HEK293 (cell line): ENCODE measurements at regions not wholly inside any gene's neighbourhood (a gene's known extent, or its start where the extent isn't known, plus 50 kb on each side); places are given as distances from the start of the nearest gene placed in this dataset.

ENCODE experiments used
- CTCF ChIA-PET: fragments of 350-600 bp; formaldehyde crosslinking; extraction: SDS; loops from one replicate; lab custom pipeline; 2021; ENCODE audit warnings: antibody characterized with exemption; lab: Yijun Ruan, JAX
- POLR2A ChIA-PET: fragments of 300-600 bp; formaldehyde crosslinking; extraction: SDS; loops from one replicate; lab custom pipeline; 2020; ENCODE audit warnings: antibody characterized with exemption, inconsistent platforms; lab: Yijun Ruan, JAX
- H3K27ac ChIP-seq: fragments of 200-500 bp; sonication (Bioruptor generic); 2 replicates; pipeline ENCODE4 v1.5.1; 2014; ENCODE audit warnings: low read depth, low read length, control low read depth, inconsistent platforms; ENCODE audit errors: extremely low read depth
- H3K36me3 ChIP-seq, 2 experiments: fragments of 200-500 bp in 1 of 2; sonication (Bioruptor generic) in 1 of 2; 1 replicate in 1 of 2; 2 replicates in 1 of 2; pipeline ENCODE4 v1.5.1; 2014 to 2017; ENCODE audit warnings: inconsistent platforms in 2 of 2, low read length in 2 of 2; ENCODE audit not compliant: control insufficient read depth in 2 of 2, insufficient read depth in 1 of 2
- H3K4me1 ChIP-seq: fragments of 200-500 bp; sonication (Bioruptor generic); 2 replicates; pipeline ENCODE4 v1.5.1; 2014; ENCODE audit warnings: mild to moderate bottlenecking, low read length, inconsistent platforms; ENCODE audit not compliant: control insufficient read depth, insufficient read depth
- H3K4me3 ChIP-seq: 2 replicates; pipeline ENCODE4 v1.5.1; 2011; ENCODE audit warnings: low read depth, mild to moderate bottlenecking, control low read depth, low read length, moderate library complexity
- H3K9me3 ChIP-seq: fragments of 200-500 bp; sonication (Bioruptor generic); 2 replicates; pipeline ENCODE4 v1.5.1; 2014; ENCODE audit warnings: low read depth, low read length, inconsistent platforms; ENCODE audit not compliant: control insufficient read depth, insufficient read depth
- BCL11B ChIP-seq: fragments of 450-650 bp; formaldehyde crosslinking; IDR thresholded peaks from 2 replicates; pipeline ENCODE4 v1.5.1; 2016; ENCODE audit warnings: low read depth, missing biosample characterization, missing genetic modification characterization
- HOXA7 ChIP-seq: sonication (generic); formaldehyde crosslinking; IDR thresholded peaks from 2 replicates; pipeline ENCODE4 v1.8.1; 2022; ENCODE audit warnings: missing genetic modification reagents, borderline replicate concordance
- KLF10 ChIP-seq: fragments of 450-650 bp; IDR thresholded peaks from 2 replicates; pipeline ENCODE4 v1.5.1; 2018; ENCODE audit warnings: missing biosample characterization, mild to moderate bottlenecking, missing genetic modification characterization
- KLF8 ChIP-seq: fragments of 450-650 bp; formaldehyde crosslinking; IDR thresholded peaks from 2 replicates; pipeline ENCODE4 v1.5.1; 2016; ENCODE audit warnings: missing biosample characterization, missing genetic modification characterization
- REPIN1 ChIP-seq: fragments of 450-650 bp; formaldehyde crosslinking; IDR thresholded peaks from 2 replicates; pipeline ENCODE4 v1.5.1; 2017; ENCODE audit warnings: missing biosample characterization, missing genetic modification characterization, low read depth
- SCRT1 ChIP-seq: fragments of 450-650 bp; formaldehyde crosslinking; IDR thresholded peaks from 2 replicates; pipeline ENCODE4 v1.5.1; 2016; ENCODE audit warnings: missing biosample characterization, missing genetic modification characterization, borderline replicate concordance
- SP3 ChIP-seq: fragments of 450-650 bp; formaldehyde crosslinking; IDR thresholded peaks from 2 replicates; pipeline ENCODE4 v1.5.1; 2016; ENCODE audit warnings: missing biosample characterization, missing genetic modification characterization
- ZBTB48 ChIP-seq: fragments of 450-650 bp; formaldehyde crosslinking; IDR thresholded peaks from 2 replicates; pipeline ENCODE4 v1.5.1; 2016; ENCODE audit warnings: missing biosample characterization, missing genetic modification characterization
- ZNF132 ChIP-seq: fragments of 450-650 bp; formaldehyde crosslinking; IDR thresholded peaks from 2 replicates; pipeline ENCODE4 v1.5.1; 2017; ENCODE audit warnings: missing biosample characterization, missing genetic modification characterization, borderline replicate concordance
- ZNF214 ChIP-seq: fragments of 450-650 bp; formaldehyde crosslinking; IDR thresholded peaks from 2 replicates; pipeline ENCODE4 v1.5.1; 2017; ENCODE audit warnings: missing biosample characterization, mild to moderate bottlenecking, missing genetic modification characterization, borderline replicate concordance
- ZNF292 ChIP-seq: fragments of 450-650 bp; formaldehyde crosslinking; IDR thresholded peaks from 2 replicates; pipeline ENCODE4 v1.5.1; 2016; ENCODE audit warnings: low read depth, missing biosample characterization, missing genetic modification characterization, borderline replicate concordance
- ZNF354C ChIP-seq: fragments of 450-650 bp; formaldehyde crosslinking; IDR thresholded peaks from 2 replicates; pipeline ENCODE4 v1.5.1; 2016; ENCODE audit warnings: missing biosample characterization, missing genetic modification characterization, low read depth, borderline replicate concordance
- ZNF423 ChIP-seq: fragments of 450-650 bp; formaldehyde crosslinking; IDR thresholded peaks from 2 replicates; pipeline ENCODE4 v1.5.1; 2016; ENCODE audit warnings: missing biosample characterization, missing genetic modification characterization
- ZNF654 ChIP-seq: fragments of 450-650 bp; formaldehyde crosslinking; IDR thresholded peaks from 2 replicates; pipeline ENCODE4 v1.5.1; 2016; ENCODE audit warnings: low read depth, missing biosample characterization, missing genetic modification characterization
- ZNF660 ChIP-seq: fragments of 450-650 bp; IDR thresholded peaks from 2 replicates; pipeline ENCODE4 v1.5.1; 2018; ENCODE audit warnings: missing biosample characterization, mild to moderate bottlenecking, missing genetic modification characterization
- ZNF707 ChIP-seq: fragments of 450-650 bp; formaldehyde crosslinking; IDR thresholded peaks from 2 replicates; pipeline ENCODE4 v1.5.1; 2016; ENCODE audit warnings: missing biosample characterization, missing genetic modification characterization
- TF ChIP-seq, protein P1 (sequence below): fragments of 450-650 bp; formaldehyde crosslinking; IDR thresholded peaks from 2 replicates; pipeline ENCODE4 v1.5.1; 2017; ENCODE audit warnings: missing biosample characterization, missing genetic modification characterization
- TF ChIP-seq, protein P2 (sequence below): fragments of 450-650 bp; formaldehyde crosslinking; IDR thresholded peaks from 2 replicates; pipeline ENCODE4 v1.5.1; 2016; ENCODE audit warnings: missing biosample characterization, missing genetic modification characterization
- TF ChIP-seq, protein P3 (sequence below): fragments of 450-650 bp; formaldehyde crosslinking; IDR thresholded peaks from 2 replicates; pipeline ENCODE4 v1.5.1; 2016; ENCODE audit warnings: missing biosample characterization, missing genetic modification characterization, borderline replicate concordance
- TF ChIP-seq, protein P4 (sequence below): fragments of 450-650 bp; formaldehyde crosslinking; IDR thresholded peaks from 2 replicates; pipeline ENCODE4 v1.5.1; 2016; ENCODE audit warnings: missing biosample characterization, missing genetic modification characterization, low read depth
- TF ChIP-seq, protein P5 (sequence below): fragments of 450-650 bp; formaldehyde crosslinking; optimal IDR thresholded peaks from 2 replicates; pipeline ENCODE3; 2016; ENCODE audit warnings: missing biosample characterization, mild to moderate bottlenecking, missing genetic modification characterization
- TF ChIP-seq, protein P6 (sequence below): fragments of 450-650 bp; formaldehyde crosslinking; IDR thresholded peaks from 2 replicates; pipeline ENCODE4 v1.5.1; 2017; ENCODE audit warnings: missing biosample characterization, missing genetic modification characterization

DNA sequence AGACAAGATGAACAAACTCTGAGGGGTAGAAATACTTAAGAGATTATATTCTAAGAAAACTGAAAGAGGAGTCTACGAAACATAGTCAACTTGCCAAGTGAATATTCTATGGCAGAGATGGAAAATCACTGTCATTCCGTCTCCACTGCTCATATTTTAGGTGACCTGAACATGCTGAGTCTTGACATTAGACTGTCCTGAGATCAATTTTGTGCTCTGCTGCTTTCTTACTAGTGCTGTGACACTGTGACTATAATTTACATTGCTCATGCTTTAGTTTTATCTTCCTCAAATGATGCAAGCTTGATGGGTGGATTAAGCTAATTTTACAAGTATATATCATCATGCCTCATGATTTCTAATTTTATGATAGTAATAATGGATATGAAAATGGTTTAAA is 228.2 kb upstream of the LRFN5 start:
- Histone ChIP-seq H3K9me3 (no peaks in the 10 kb centered on the region), H3K27ac (no peak overlapping the region), H3K36me3 (no peaks in the 10 kb centered on the region), H3K4me3 (no peak overlapping the region), H3K4me1 (no peaks in the 10 kb centered on the region)
- no peak for TF ChIP-seq ZNF214 (tag by site-specific recombination)
- TF ChIP-seq SCRT1 (tag by site-specific recombination): no peak
- no peak for TF ChIP-seq KLF10 (tag by site-specific recombination)
- TF ChIP-seq ZNF654 (tag by site-specific recombination): no peak
- TF ChIP-seq ZBTB48 (tag by site-specific recombination): no peak
- TF ChIP-seq, protein P1, sequence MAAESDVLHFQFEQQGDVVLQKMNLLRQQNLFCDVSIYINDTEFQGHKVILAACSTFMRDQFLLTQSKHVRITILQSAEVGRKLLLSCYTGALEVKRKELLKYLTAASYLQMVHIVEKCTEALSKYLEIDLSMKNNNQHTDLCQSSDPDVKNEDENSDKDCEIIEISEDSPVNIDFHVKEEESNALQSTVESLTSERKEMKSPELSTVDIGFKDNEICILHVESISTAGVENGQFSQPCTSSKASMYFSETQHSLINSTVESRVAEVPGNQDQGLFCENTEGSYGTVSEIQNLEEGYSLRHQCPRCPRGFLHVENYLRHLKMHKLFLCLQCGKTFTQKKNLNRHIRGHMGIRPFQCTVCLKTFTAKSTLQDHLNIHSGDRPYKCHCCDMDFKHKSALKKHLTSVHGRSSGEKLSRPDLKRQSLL (tag by site-specific recombination): no peak
- TF ChIP-seq, protein P2, sequence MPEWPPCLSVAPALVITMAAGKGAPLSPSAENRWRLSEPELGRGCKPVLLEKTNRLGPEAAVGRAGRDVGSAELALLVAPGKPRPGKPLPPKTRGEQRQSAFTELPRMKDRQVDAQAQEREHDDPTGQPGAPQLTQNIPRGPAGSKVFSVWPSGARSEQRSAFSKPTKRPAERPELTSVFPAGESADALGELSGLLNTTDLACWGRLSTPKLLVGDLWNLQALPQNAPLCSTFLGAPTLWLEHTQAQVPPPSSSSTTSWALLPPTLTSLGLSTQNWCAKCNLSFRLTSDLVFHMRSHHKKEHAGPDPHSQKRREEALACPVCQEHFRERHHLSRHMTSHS: no peak
- TF ChIP-seq ZNF423 (tag by site-specific recombination): no peak
- TF ChIP-seq, protein P3, sequence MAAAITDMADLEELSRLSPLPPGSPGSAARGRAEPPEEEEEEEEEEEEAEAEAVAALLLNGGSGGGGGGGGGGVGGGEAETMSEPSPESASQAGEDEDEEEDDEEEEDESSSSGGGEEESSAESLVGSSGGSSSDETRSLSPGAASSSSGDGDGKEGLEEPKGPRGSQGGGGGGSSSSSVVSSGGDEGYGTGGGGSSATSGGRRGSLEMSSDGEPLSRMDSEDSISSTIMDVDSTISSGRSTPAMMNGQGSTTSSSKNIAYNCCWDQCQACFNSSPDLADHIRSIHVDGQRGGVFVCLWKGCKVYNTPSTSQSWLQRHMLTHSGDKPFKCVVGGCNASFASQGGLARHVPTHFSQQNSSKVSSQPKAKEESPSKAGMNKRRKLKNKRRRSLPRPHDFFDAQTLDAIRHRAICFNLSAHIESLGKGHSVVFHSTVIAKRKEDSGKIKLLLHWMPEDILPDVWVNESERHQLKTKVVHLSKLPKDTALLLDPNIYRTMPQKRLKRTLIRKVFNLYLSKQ: no peak
- TF ChIP-seq ZNF707: no peak
- TF ChIP-seq, protein P4, sequence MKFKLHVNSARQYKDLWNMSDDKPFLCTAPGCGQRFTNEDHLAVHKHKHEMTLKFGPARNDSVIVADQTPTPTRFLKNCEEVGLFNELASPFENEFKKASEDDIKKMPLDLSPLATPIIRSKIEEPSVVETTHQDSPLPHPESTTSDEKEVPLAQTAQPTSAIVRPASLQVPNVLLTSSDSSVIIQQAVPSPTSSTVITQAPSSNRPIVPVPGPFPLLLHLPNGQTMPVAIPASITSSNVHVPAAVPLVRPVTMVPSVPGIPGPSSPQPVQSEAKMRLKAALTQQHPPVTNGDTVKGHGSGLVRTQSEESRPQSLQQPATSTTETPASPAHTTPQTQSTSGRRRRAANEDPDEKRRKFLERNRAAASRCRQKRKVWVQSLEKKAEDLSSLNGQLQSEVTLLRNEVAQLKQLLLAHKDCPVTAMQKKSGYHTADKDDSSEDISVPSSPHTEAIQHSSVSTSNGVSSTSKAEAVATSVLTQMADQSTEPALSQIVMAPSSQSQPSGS (tag by site-specific recombination): no peak
- TF ChIP-seq HOXA7 (CRISPR knock-in tag): no peak
- ChIA-PET CTCF (no interaction called here), POLR2A (no interaction called here)

DNA sequence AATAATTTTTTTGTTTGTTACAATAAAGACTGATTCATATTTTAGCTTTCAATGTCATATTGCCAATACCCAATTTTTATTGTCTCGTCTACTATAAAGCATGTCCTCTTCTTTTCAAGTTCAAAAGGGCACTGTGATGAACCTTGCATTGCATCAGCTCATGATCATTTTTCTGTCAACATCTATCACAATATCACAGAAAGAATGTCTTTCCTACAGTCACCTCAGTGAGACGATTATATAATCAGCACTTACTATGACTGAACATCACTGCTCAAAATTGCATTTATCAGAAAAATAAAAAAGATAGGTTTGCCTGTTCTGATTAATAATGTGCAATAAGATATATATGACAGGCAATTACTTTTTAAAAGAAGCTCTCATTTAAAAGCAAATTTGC is 228.7 kb upstream of the LRFN5 start:
- Histone ChIP-seq H3K9me3 (no peaks in the 10 kb centered on the region), H3K27ac (no peak overlapping the region), H3K4me1 (no peaks in the 10 kb centered on the region)
- POLR2A ChIA-PET: no interaction called here
- CTCF ChIA-PET: no interaction called here
- no peak for TF ChIP-seq ZNF132 (tag by site-specific recombination)
- TF ChIP-seq, protein P4 (tag by site-specific recombination): no peak
- TF ChIP-seq, all 188 proteins: peak for 0
- Histone ChIP-seq H3K36me3 (no peaks in the 10 kb centered on the region), H3K4me3 (no peak overlapping the region)

DNA sequence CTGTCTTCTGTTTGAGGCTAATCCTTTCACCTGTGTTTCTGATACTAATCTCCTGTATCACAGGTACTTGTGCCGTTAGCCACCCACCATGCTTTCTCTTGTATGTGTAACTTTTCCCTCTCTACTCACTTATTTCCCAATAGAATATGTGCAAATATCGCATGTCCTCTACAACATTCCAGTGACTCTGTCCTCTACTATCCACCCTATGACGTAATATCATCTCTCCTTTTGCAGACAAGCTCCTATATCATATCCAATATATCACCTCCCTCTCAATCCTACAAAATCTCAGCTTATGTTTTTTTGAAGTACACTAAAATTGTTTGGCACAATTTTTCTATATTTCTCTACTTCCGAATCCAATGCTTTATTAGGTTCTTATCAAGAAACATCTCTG is 232.6 kb upstream of the LRFN5 start:
- no peaks in the 10 kb centered on the region for H3K4me1 ChIP-seq
- POLR2A ChIA-PET: no interaction called here
- no peak overlapping the region for H3K4me3 ChIP-seq
- CTCF ChIA-PET: no interaction called here
- H3K36me3 ChIP-seq: no peaks in the 10 kb centered on the region
- H3K9me3 ChIP-seq: no peaks in the 10 kb centered on the region
- no peak overlapping the region for H3K27ac ChIP-seq
- TF ChIP-seq ZNF354C (tag by site-specific recombination): no peak
- TF ChIP-seq KLF8 (tag by site-specific recombination): no peak
- TF ChIP-seq ZNF132 (tag by site-specific recombination): no peak
- TF ChIP-seq, protein P5, sequence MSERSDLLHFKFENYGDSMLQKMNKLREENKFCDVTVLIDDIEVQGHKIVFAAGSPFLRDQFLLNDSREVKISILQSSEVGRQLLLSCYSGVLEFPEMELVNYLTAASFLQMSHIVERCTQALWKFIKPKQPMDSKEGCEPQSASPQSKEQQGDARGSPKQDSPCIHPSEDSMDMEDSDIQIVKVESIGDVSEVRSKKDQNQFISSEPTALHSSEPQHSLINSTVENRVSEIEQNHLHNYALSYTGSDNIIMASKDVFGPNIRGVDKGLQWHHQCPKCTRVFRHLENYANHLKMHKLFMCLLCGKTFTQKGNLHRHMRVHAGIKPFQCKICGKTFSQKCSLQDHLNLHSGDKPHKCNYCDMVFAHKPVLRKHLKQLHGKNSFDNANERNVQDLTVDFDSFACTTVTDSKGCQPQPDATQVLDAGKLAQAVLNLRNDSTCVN (tag by site-specific recombination): no peak
- TF ChIP-seq BCL11B: no peak
- no peak for TF ChIP-seq SP3
- TF ChIP-seq, protein P6, sequence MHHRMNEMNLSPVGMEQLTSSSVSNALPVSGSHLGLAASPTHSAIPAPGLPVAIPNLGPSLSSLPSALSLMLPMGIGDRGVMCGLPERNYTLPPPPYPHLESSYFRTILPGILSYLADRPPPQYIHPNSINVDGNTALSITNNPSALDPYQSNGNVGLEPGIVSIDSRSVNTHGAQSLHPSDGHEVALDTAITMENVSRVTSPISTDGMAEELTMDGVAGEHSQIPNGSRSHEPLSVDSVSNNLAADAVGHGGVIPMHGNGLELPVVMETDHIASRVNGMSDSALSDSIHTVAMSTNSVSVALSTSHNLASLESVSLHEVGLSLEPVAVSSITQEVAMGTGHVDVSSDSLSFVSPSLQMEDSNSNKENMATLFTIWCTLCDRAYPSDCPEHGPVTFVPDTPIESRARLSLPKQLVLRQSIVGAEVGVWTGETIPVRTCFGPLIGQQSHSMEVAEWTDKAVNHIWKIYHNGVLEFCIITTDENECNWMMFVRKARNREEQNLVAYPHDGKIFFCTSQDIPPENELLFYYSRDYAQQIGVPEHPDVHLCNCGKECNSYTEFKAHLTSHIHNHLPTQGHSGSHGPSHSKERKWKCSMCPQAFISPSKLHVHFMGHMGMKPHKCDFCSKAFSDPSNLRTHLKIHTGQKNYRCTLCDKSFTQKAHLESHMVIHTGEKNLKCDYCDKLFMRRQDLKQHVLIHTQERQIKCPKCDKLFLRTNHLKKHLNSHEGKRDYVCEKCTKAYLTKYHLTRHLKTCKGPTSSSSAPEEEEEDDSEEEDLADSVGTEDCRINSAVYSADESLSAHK (tag by site-specific recombination): no peak
- no peak for TF ChIP-seq REPIN1
- no peak for TF ChIP-seq ZNF660
- TF ChIP-seq ZNF292 (tag by site-specific recombination): no peak
